HEK293 (cell line): ENCODE measurements at regions not wholly inside any gene's neighbourhood (a gene's known extent, or its start where the extent isn't known, plus 50 kb on each side); places are given as distances from the start of the nearest gene placed in this dataset.

ENCODE experiments used
- CTCF ChIA-PET: fragments of 350-600 bp; formaldehyde crosslinking; extraction: SDS; loops from one replicate; lab custom pipeline; 2021; ENCODE audit warnings: antibody characterized with exemption; lab: Yijun Ruan, JAX
- POLR2A ChIA-PET: fragments of 300-600 bp; formaldehyde crosslinking; extraction: SDS; loops from one replicate; lab custom pipeline; 2020; ENCODE audit warnings: antibody characterized with exemption, inconsistent platforms; lab: Yijun Ruan, JAX
- H3K27ac ChIP-seq: fragments of 200-500 bp; sonication (Bioruptor generic); 2 replicates; pipeline ENCODE4 v1.5.1; 2014; ENCODE audit warnings: low read depth, low read length, control low read depth, inconsistent platforms; ENCODE audit errors: extremely low read depth
- H3K36me3 ChIP-seq, 2 experiments: fragments of 200-500 bp in 1 of 2; sonication (Bioruptor generic) in 1 of 2; 1 replicate in 1 of 2; 2 replicates in 1 of 2; pipeline ENCODE4 v1.5.1; 2014 to 2017; ENCODE audit warnings: inconsistent platforms in 2 of 2, low read length in 2 of 2; ENCODE audit not compliant: control insufficient read depth in 2 of 2, insufficient read depth in 1 of 2
- H3K4me1 ChIP-seq: fragments of 200-500 bp; sonication (Bioruptor generic); 2 replicates; pipeline ENCODE4 v1.5.1; 2014; ENCODE audit warnings: mild to moderate bottlenecking, low read length, inconsistent platforms; ENCODE audit not compliant: control insufficient read depth, insufficient read depth
- H3K4me3 ChIP-seq: 2 replicates; pipeline ENCODE4 v1.5.1; 2011; ENCODE audit warnings: low read depth, mild to moderate bottlenecking, control low read depth, low read length, moderate library complexity
- H3K9me3 ChIP-seq: fragments of 200-500 bp; sonication (Bioruptor generic); 2 replicates; pipeline ENCODE4 v1.5.1; 2014; ENCODE audit warnings: low read depth, low read length, inconsistent platforms; ENCODE audit not compliant: control insufficient read depth, insufficient read depth
- GLI2 ChIP-seq: fragments of 450-650 bp; formaldehyde crosslinking; IDR thresholded peaks from 2 replicates; pipeline ENCODE4; 2017; ENCODE audit warnings: missing biosample characterization, missing genetic modification characterization, low read depth, borderline replicate concordance
- HOXA7 ChIP-seq: sonication (generic); formaldehyde crosslinking; IDR thresholded peaks from 2 replicates; pipeline ENCODE4 v1.8.1; 2022; ENCODE audit warnings: missing genetic modification reagents, borderline replicate concordance
- HOXC10 ChIP-seq: sonication (generic); formaldehyde crosslinking; IDR thresholded peaks from 2 replicates; pipeline ENCODE4 v1.8.1; 2023; ENCODE audit warnings: mild to moderate bottlenecking, missing genetic modification reagents
- KLF7 ChIP-seq: fragments of 450-650 bp; formaldehyde crosslinking; IDR thresholded peaks from 2 replicates; pipeline ENCODE4 v1.5.1; 2016; ENCODE audit warnings: missing biosample characterization, missing genetic modification characterization, borderline replicate concordance
- MYNN ChIP-seq: fragments of 450-650 bp; formaldehyde crosslinking; IDR thresholded peaks from 2 replicates; pipeline ENCODE4 v1.5.1; 2016; ENCODE audit warnings: missing biosample characterization, missing genetic modification characterization, borderline replicate concordance
- RBAK ChIP-seq: fragments of 450-650 bp; formaldehyde crosslinking; IDR thresholded peaks from 2 replicates; pipeline ENCODE4 v1.5.1; 2016; ENCODE audit warnings: missing biosample characterization, missing genetic modification characterization
- ZBTB44 ChIP-seq: fragments of 450-650 bp; IDR thresholded peaks from 2 replicates; pipeline ENCODE4 v1.5.1; 2018; ENCODE audit warnings: missing biosample characterization, mild to moderate bottlenecking, missing genetic modification characterization
- ZFHX2 ChIP-seq: fragments of 450-650 bp; formaldehyde crosslinking; conservative IDR thresholded peaks from 2 replicates; pipeline ENCODE4 v1.5.1; 2016; ENCODE audit warnings: missing biosample characterization, missing genetic modification characterization
- ZNF148 ChIP-seq: fragments of 450-650 bp; formaldehyde crosslinking; IDR thresholded peaks from 2 replicates; pipeline ENCODE4 v1.5.0; 2017; ENCODE audit warnings: missing biosample characterization, missing genetic modification characterization, borderline replicate concordance
- ZNF24 ChIP-seq: fragments of 450-650 bp; formaldehyde crosslinking; IDR thresholded peaks from 2 replicates; pipeline ENCODE4 v1.5.1; 2016; ENCODE audit warnings: missing biosample characterization, missing genetic modification characterization
- ZNF248 ChIP-seq: fragments of 450-650 bp; formaldehyde crosslinking; IDR thresholded peaks from 2 replicates; pipeline ENCODE4 v1.5.1; 2017; ENCODE audit warnings: missing biosample characterization, missing genetic modification characterization
- ZNF555 ChIP-seq: fragments of 450-650 bp; formaldehyde crosslinking; conservative IDR thresholded peaks from 2 replicates; pipeline ENCODE4 v1.5.1; 2017; ENCODE audit warnings: missing biosample characterization, mild to moderate bottlenecking, missing genetic modification characterization, inconsistent platforms
- ZNF610 ChIP-seq: fragments of 450-650 bp; formaldehyde crosslinking; IDR thresholded peaks from 2 replicates; pipeline ENCODE4 v1.5.1; 2016; ENCODE audit warnings: missing biosample characterization, missing genetic modification characterization, borderline replicate concordance
- ZNF621 ChIP-seq: fragments of 450-650 bp; formaldehyde crosslinking; IDR thresholded peaks from 2 replicates; pipeline ENCODE4 v1.5.1; 2017; ENCODE audit warnings: missing biosample characterization, missing genetic modification characterization
- ZNF658 ChIP-seq: fragments of 450-650 bp; formaldehyde crosslinking; IDR thresholded peaks from 2 replicates; pipeline ENCODE4; 2016; ENCODE audit warnings: missing biosample characterization, missing genetic modification characterization
- ZNF664 ChIP-seq: fragments of 450-650 bp; formaldehyde crosslinking; IDR thresholded peaks from 2 replicates; pipeline ENCODE4 v1.5.1; 2016; ENCODE audit warnings: missing biosample characterization, missing genetic modification characterization
- ZNF670 ChIP-seq: fragments of 450-650 bp; formaldehyde crosslinking; IDR thresholded peaks from 2 replicates; pipeline ENCODE4 v1.5.1; 2016; ENCODE audit warnings: missing biosample characterization, missing genetic modification characterization, low read depth
- ZNF747 ChIP-seq: fragments of 450-650 bp; formaldehyde crosslinking; IDR thresholded peaks from 2 replicates; pipeline ENCODE4 v1.5.1; 2016; ENCODE audit warnings: missing biosample characterization, missing genetic modification characterization
- TF ChIP-seq, protein P1 (sequence below): fragments of 450-650 bp; formaldehyde crosslinking; IDR thresholded peaks from 2 replicates; pipeline ENCODE4 v1.5.1; 2016; ENCODE audit warnings: missing biosample characterization, missing genetic modification characterization
- TF ChIP-seq, protein P2 (sequence below): fragments of 450-650 bp; formaldehyde crosslinking; IDR thresholded peaks from 2 replicates; pipeline ENCODE4 v1.5.1; 2016; ENCODE audit warnings: missing biosample characterization, missing genetic modification characterization
- TF ChIP-seq, protein P3 (sequence below): fragments of 450-650 bp; formaldehyde crosslinking; IDR thresholded peaks from 2 replicates; pipeline ENCODE4 v1.5.1; 2016; ENCODE audit warnings: missing biosample characterization, missing genetic modification characterization
- TF ChIP-seq, protein P4 (sequence below): fragments of 450-650 bp; formaldehyde crosslinking; IDR thresholded peaks from 2 replicates; pipeline ENCODE4 v1.5.1; 2017; ENCODE audit warnings: missing biosample characterization, missing genetic modification characterization

- CTCF ChIA-PET: no interaction called here
- POLR2A ChIA-PET: no interaction called here
- TF ChIP-seq HOXC10 (CRISPR knock-in tag): no peak
- TF ChIP-seq ZNF24 (tag by site-specific recombination): no peak
- no peak for TF ChIP-seq ZNF610 (tag by site-specific recombination)
- no peak for TF ChIP-seq ZNF621 (tag by site-specific recombination)
- no peak for TF ChIP-seq ZNF664 (tag by site-specific recombination)
- no peak for TF ChIP-seq ZNF148 (tag by site-specific recombination)
- TF ChIP-seq ZNF658 (tag by site-specific recombination): no peak
- no peak for TF ChIP-seq KLF7 (tag by site-specific recombination)
- TF ChIP-seq, protein P1, sequence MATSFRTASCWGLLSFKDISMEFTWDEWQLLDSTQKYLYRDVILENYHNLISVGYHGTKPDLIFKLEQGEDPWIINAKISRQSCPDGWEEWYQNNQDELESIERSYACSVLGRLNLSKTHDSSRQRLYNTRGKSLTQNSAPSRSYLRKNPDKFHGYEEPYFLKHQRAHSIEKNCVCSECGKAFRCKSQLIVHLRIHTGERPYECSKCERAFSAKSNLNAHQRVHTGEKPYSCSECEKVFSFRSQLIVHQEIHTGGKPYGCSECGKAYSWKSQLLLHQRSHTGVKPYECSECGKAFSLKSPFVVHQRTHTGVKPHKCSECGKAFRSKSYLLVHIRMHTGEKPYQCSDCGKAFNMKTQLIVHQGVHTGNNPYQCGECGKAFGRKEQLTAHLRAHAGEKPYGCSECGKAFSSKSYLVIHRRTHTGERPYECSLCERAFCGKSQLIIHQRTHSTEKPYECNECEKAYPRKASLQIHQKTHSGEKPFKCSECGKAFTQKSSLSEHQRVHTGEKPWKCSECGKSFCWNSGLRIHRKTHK (tag by site-specific recombination): no peak
- TF ChIP-seq ZNF670: no peak
- no peak for TF ChIP-seq ZNF747 (tag by site-specific recombination)
- TF ChIP-seq, protein P2, sequence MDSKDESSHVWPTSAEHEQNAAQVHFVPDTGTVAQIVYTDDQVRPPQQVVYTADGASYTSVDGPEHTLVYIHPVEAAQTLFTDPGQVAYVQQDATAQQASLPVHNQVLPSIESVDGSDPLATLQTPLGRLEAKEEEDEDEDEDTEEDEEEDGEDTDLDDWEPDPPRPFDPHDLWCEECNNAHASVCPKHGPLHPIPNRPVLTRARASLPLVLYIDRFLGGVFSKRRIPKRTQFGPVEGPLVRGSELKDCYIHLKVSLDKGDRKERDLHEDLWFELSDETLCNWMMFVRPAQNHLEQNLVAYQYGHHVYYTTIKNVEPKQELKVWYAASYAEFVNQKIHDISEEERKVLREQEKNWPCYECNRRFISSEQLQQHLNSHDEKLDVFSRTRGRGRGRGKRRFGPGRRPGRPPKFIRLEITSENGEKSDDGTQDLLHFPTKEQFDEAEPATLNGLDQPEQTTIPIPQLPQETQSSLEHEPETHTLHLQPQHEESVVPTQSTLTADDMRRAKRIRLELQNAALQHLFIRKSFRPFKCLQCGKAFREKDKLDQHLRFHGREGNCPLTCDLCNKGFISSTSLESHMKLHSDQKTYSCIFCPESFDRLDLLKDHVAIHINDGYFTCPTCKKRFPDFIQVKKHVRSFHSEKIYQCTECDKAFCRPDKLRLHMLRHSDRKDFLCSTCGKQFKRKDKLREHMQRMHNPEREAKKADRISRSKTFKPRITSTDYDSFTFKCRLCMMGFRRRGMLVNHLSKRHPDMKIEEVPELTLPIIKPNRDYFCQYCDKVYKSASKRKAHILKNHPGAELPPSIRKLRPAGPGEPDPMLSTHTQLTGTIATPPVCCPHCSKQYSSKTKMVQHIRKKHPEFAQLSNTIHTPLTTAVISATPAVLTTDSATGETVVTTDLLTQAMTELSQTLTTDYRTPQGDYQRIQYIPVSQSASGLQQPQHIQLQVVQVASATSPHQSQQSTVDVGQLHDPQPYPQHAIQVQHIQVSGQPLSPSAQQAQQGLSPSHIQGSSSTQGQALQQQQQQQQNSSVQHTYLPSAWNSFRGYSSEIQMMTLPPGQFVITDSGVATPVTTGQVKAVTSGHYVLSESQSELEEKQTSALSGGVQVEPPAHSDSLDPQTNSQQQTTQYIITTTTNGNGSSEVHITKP (tag by site-specific recombination): no peak
- no peak for TF ChIP-seq RBAK (tag by site-specific recombination)
- Histone ChIP-seq H3K4me3 (no peak overlapping the region), H3K27ac (no peak overlapping the region), H3K36me3 (no peaks in the 10 kb centered on the region), H3K9me3 (no peaks in the 10 kb centered on the region), H3K4me1 (no peaks in the 10 kb centered on the region)
Observed at GRCh38 chr20:55031971-55032370, 556.6 kb downstream of the DOK5 start.

- ChIA-PET CTCF (no interaction called here), POLR2A (no interaction called here)
- H3K36me3 ChIP-seq: no peaks in the 10 kb centered on the region
- H3K27ac ChIP-seq: no peak overlapping the region
- H3K4me1 ChIP-seq: no peaks in the 10 kb centered on the region
- no peak overlapping the region for H3K4me3 ChIP-seq
- no peaks in the 10 kb centered on the region for H3K9me3 ChIP-seq
- TF ChIP-seq ZBTB44: no peak
- TF ChIP-seq, protein P3, sequence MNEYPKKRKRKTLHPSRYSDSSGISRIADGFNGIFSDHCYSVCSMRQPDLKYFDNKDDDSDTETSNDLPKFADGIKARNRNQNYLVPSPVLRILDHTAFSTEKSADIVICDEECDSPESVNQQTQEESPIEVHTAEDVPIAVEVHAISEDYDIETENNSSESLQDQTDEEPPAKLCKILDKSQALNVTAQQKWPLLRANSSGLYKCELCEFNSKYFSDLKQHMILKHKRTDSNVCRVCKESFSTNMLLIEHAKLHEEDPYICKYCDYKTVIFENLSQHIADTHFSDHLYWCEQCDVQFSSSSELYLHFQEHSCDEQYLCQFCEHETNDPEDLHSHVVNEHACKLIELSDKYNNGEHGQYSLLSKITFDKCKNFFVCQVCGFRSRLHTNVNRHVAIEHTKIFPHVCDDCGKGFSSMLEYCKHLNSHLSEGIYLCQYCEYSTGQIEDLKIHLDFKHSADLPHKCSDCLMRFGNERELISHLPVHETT (tag by site-specific recombination): no peak
- TF ChIP-seq ZFHX2 (tag by site-specific recombination): no peak
- no peak for TF ChIP-seq ZNF248
- no peak for TF ChIP-seq ZNF555 (tag by site-specific recombination)
- no peak for TF ChIP-seq MYNN
- no peak for TF ChIP-seq GLI2
- TF ChIP-seq, protein P4, sequence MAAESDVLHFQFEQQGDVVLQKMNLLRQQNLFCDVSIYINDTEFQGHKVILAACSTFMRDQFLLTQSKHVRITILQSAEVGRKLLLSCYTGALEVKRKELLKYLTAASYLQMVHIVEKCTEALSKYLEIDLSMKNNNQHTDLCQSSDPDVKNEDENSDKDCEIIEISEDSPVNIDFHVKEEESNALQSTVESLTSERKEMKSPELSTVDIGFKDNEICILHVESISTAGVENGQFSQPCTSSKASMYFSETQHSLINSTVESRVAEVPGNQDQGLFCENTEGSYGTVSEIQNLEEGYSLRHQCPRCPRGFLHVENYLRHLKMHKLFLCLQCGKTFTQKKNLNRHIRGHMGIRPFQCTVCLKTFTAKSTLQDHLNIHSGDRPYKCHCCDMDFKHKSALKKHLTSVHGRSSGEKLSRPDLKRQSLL (tag by site-specific recombination): no peak
- no peak for TF ChIP-seq ZNF621 (tag by site-specific recombination)
- TF ChIP-seq HOXA7 (CRISPR knock-in tag): no peak
Observed at GRCh38 chr20:55014766-55015165, 539.4 kb downstream of the DOK5 start.
